ENCODE measurements at regions not wholly inside any gene's neighbourhood (a gene's known extent, or its start where the extent isn't known, plus 50 kb on each side); places are given as distances from the start of the nearest gene placed in this dataset.

GRCh38 chr7:140231771-140232491 is 55.1 kb upstream of the KDM7A start:
- no peak overlapping the region for H3K9ac ChIP-seq (ENCODE audit: extremely low read depth, insufficient read length, low read length)
- Mint-ChIP-seq H3K27me3 (ENCODE audit: low read depth) (peaks cover 26% of the 10 kb centered on the region), H3K4me1 (peaks cover 13 to 17% of the 10 kb centered on the region in 2 experiments), H3K9me3 (no peaks in the 10 kb centered on the region; a peak in 1 of 5 replicates), H3K4me3 (peak overlapping the region; percentile 78 to 87), H3K27ac (peak overlapping the region in 2 of 3 experiments; percentile 29 to 51; a peak in 2 of 7 replicates), H3K36me3 (ENCODE audit: insufficient read depth in 1 of 3, low read depth in 3 of 3) (no peaks in the 10 kb centered on the region)
- no peaks in the 10 kb centered on the region for H4K20me1 ChIP-seq (ENCODE audit: control insufficient read depth, insufficient read depth, insufficient read length)
- H4K8ac ChIP-seq (replicated peaks; ENCODE audit: insufficient read length, low read depth, low read length), result no peak overlapping the region
- H2AK5ac ChIP-seq (ENCODE audit: insufficient read length, low read length), result no peak overlapping the region
- no peak overlapping the region for H3K23ac ChIP-seq (ENCODE audit: insufficient read length, low read depth, low read length)
- no CpG with 5 or more reads among the region's 13 CpGs for WGBS (ENCODE audit: extremely low coverage, insufficient read length, low lambda C conversion rate)
- no peaks in the 10 kb centered on the region; the same call in 1 of the 2 replicates for H3K27me3 ChIP-seq (ENCODE audit: insufficient read depth, low read length)
- no peak overlapping the region for H3K27ac ChIP-seq (ENCODE audit: insufficient read length, low read depth, low read length)
- H3K79me1 ChIP-seq (ENCODE audit: insufficient read depth, low read depth, low read length, poor library complexity, severe bottlenecking), result no peaks in the 10 kb centered on the region
- no peaks in the 10 kb centered on the region for H3K9me3 ChIP-seq (ENCODE audit: control insufficient read depth, low read depth, low read length)
- TF ChIP-seq CTCF (conservative IDR thresholded peaks at IDR 0.05), result no peak
- no peak overlapping the region for H2BK5ac ChIP-seq (ENCODE audit: insufficient read length, low read length)
- no peaks in the 10 kb centered on the region for H3K79me2 ChIP-seq (ENCODE audit: insufficient read depth, low read length)
- H3K4me2 ChIP-seq (ENCODE audit: insufficient read depth, insufficient read length, low read length), result peak overlapping the region; percentile 60
- peaks cover 9% of the 10 kb centered on the region for H3K23me2 ChIP-seq (ENCODE audit: insufficient read length, low read depth, low read length, poor library complexity, severe bottlenecking)
- H2BK20ac ChIP-seq (ENCODE audit: low read depth, low read length, poor library complexity, severe bottlenecking), result no peak overlapping the region
- H2AFZ ChIP-seq (ENCODE audit: low read length), result no peak overlapping the region
- H4K91ac ChIP-seq (ENCODE audit: insufficient read length, low read depth, low read length), result no peak overlapping the region
- H2BK12ac ChIP-seq (ENCODE audit: insufficient read length, low read depth, low read length), result no peak overlapping the region
- no peak overlapping the region for H2BK15ac ChIP-seq (ENCODE audit: low read depth, low read length)
- H3K4ac ChIP-seq (ENCODE audit: low read depth, low read length), result no peak overlapping the region
- H3K56ac ChIP-seq (ENCODE audit: insufficient read length, low read depth, low read length), result no peak overlapping the region
- no peak overlapping the region for H3T11ph ChIP-seq (ENCODE audit: low read length)
- no peaks in the 10 kb centered on the region for H3K4me1 ChIP-seq (ENCODE audit: insufficient read depth, low read length)
- H3K18ac ChIP-seq (ENCODE audit: insufficient read length, low read depth, low read length), result no peak overlapping the region
- no peak overlapping the region for H4K5ac ChIP-seq (ENCODE audit: insufficient read length, low read depth, low read length)
- no peak overlapping the region for H2BK120ac ChIP-seq (ENCODE audit: low read depth, low read length, poor library complexity, severe bottlenecking)
- H3K14ac ChIP-seq (ENCODE audit: insufficient read depth, low read length), result no peak overlapping the region
- DNase-seq, result no peak

Data from H9 (cell line).